ENCODE measurements at regions not wholly inside any gene's neighbourhood (a gene's known extent, or its start where the extent isn't known, plus 50 kb on each side); places are given as distances from the start of the nearest gene placed in this dataset.

- ChIA-PET POLR2A (no interaction called here), CTCF (no interaction called here)
- Histone ChIP-seq H3K9me3 (ENCODE audit: control insufficient read depth, insufficient read depth, low read depth, low read length) (no peaks in the 10 kb centered on the region), H3K27me3 (ENCODE audit: control insufficient read depth, insufficient read depth, low read length) (no peaks in the 10 kb centered on the region), H3K4me3 (ENCODE audit: low read depth in 2 of 2, low read length in 2 of 2) (no peak overlapping the region), H3K4me1 (ENCODE audit: control insufficient read depth, insufficient read depth, low read length) (no peaks in the 10 kb centered on the region), H3K36me3 (ENCODE audit: control insufficient read depth, insufficient read depth, low read length) (no peaks in the 10 kb centered on the region), H3K27ac (ENCODE audit: low read length) (no peak overlapping the region)
- no TSS peak for BruUV-seq (replicated peaks)
- in situ Hi-C loops (cut with HindIII; ENCODE audit: low pct_unique_long_range_greater_than_20kb, low sequenced_read_pairs) = no loop called here
- intact Hi-C loops (cut with micrococcal nuclease; ENCODE audit: unreplicated experiment) = no loop called here
- ATAC-seq = no peak
- DNase-seq (ENCODE audit: low read depth, low spot score) = no peak
- TF ChIP-seq SIN3A (IDR thresholded peaks at IDR 0.05; ENCODE audit: borderline replicate concordance, insufficient read depth, low read depth, low read length) (no peak), POLR2AphosphoS5 (IDR thresholded peaks at IDR 0.05; ENCODE audit: low read depth, low read length) (no peak), TCF7L2 (IDR thresholded peaks at IDR 0.05; ENCODE audit: low read depth, low read length) (no peak)
- TF ChIP-seq, protein P1, sequence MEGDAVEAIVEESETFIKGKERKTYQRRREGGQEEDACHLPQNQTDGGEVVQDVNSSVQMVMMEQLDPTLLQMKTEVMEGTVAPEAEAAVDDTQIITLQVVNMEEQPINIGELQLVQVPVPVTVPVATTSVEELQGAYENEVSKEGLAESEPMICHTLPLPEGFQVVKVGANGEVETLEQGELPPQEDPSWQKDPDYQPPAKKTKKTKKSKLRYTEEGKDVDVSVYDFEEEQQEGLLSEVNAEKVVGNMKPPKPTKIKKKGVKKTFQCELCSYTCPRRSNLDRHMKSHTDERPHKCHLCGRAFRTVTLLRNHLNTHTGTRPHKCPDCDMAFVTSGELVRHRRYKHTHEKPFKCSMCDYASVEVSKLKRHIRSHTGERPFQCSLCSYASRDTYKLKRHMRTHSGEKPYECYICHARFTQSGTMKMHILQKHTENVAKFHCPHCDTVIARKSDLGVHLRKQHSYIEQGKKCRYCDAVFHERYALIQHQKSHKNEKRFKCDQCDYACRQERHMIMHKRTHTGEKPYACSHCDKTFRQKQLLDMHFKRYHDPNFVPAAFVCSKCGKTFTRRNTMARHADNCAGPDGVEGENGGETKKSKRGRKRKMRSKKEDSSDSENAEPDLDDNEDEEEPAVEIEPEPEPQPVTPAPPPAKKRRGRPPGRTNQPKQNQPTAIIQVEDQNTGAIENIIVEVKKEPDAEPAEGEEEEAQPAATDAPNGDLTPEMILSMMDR (IDR thresholded peaks at IDR 0.05) = no peak
Observed at GRCh38 chr3:25349828-25350724, 78.0 kb upstream of the RARB start.

DNA sequence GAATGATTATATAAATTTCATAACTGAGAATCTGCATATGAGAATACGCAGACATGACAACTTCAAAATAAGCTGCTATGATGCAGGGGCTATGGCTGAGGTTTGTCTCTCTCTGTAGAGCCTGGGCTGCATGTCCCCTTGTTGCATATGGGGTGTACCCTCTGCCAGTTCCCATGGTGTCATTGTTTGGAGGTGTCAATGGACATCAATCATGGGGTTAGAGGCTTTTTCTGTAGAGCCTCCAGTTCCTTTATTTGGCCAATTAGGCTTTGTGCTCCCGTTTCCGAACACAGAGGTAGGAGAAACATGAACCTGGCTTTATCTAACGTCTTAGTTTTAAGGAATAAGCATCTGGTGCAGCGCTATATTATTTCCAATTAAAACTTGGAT lies 77.3 kb upstream of the RARB start:
- no peak for DNase-seq (ENCODE audit: low read depth, low spot score)
- POLR2A ChIA-PET = no interaction called here
- no peak overlapping the region for H3K27ac ChIP-seq (ENCODE audit: low read length)
- H3K4me3 ChIP-seq (ENCODE audit: low read depth in 2 of 2, low read length in 2 of 2) = no peak overlapping the region
- intact Hi-C loops (cut with micrococcal nuclease; ENCODE audit: unreplicated experiment) = no loop called here
- no peaks in the 10 kb centered on the region for H3K4me1 ChIP-seq (ENCODE audit: control insufficient read depth, insufficient read depth, low read length)
- CTCF ChIA-PET = no interaction called here
- no peaks in the 10 kb centered on the region for H3K27me3 ChIP-seq (ENCODE audit: control insufficient read depth, insufficient read depth, low read length)
- no peaks in the 10 kb centered on the region for H3K9me3 ChIP-seq (ENCODE audit: control insufficient read depth, insufficient read depth, low read depth, low read length)
- no TSS peak for BruUV-seq (replicated peaks)
- in situ Hi-C loops (cut with HindIII; ENCODE audit: low pct_unique_long_range_greater_than_20kb, low sequenced_read_pairs) = no loop called here
- H3K36me3 ChIP-seq (ENCODE audit: control insufficient read depth, insufficient read depth, low read length) = no peaks in the 10 kb centered on the region
- ATAC-seq = no peak
- TF ChIP-seq POLR2AphosphoS5 (IDR thresholded peaks at IDR 0.05; ENCODE audit: low read depth, low read length) (no peak), TCF7L2 (IDR thresholded peaks at IDR 0.05; ENCODE audit: low read depth, low read length) (no peak)
- TF ChIP-seq, protein P2, sequence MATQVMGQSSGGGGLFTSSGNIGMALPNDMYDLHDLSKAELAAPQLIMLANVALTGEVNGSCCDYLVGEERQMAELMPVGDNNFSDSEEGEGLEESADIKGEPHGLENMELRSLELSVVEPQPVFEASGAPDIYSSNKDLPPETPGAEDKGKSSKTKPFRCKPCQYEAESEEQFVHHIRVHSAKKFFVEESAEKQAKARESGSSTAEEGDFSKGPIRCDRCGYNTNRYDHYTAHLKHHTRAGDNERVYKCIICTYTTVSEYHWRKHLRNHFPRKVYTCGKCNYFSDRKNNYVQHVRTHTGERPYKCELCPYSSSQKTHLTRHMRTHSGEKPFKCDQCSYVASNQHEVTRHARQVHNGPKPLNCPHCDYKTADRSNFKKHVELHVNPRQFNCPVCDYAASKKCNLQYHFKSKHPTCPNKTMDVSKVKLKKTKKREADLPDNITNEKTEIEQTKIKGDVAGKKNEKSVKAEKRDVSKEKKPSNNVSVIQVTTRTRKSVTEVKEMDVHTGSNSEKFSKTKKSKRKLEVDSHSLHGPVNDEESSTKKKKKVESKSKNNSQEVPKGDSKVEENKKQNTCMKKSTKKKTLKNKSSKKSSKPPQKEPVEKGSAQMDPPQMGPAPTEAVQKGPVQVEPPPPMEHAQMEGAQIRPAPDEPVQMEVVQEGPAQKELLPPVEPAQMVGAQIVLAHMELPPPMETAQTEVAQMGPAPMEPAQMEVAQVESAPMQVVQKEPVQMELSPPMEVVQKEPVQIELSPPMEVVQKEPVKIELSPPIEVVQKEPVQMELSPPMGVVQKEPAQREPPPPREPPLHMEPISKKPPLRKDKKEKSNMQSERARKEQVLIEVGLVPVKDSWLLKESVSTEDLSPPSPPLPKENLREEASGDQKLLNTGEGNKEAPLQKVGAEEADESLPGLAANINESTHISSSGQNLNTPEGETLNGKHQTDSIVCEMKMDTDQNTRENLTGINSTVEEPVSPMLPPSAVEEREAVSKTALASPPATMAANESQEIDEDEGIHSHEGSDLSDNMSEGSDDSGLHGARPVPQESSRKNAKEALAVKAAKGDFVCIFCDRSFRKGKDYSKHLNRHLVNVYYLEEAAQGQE (IDR thresholded peaks at IDR 0.05; ENCODE audit: insufficient read depth in 1 of 2, low read depth in 2 of 2, low read length in 1 of 2) = no peak
- TF ChIP-seq, protein P1 (IDR thresholded peaks at IDR 0.05) = no peak
